Kidney (tissue), 13 donors: ENCODE measurements at regions not wholly inside any gene's neighbourhood (a gene's known extent, or its start where the extent isn't known, plus 50 kb on each side); places are given as distances from the start of the nearest gene placed in this dataset.

Source experiments
- DNase-seq, 5 donors: peaks; one replicate each; pipeline ENCODE4 v3.0.0-alpha.2; 2013 to 2020
- FAIRE-seq: peaks from 2 replicates; lab custom pipeline; 2012; peaks lifted over from hg19 to GRCh38; lab: Jason Lieb, UNC
- H3K27ac ChIP-seq, 2 donors: one replicate each; pipeline ENCODE4 v1.7.0; 2013; ENCODE audit warnings: low read depth in 2 of 2, low read length in 2 of 2, inconsistent platforms in 1 of 2
- H3K27me3 ChIP-seq: one replicate; pipeline ENCODE4 v1.7.1; 2013; ENCODE audit warnings: low read length, inconsistent platforms; ENCODE audit not compliant: control insufficient read depth, insufficient read depth
- H3K36me3 ChIP-seq, 3 donors: one replicate each; pipeline versions ENCODE4 v1.7.0 to v1.7.1; 2013; ENCODE audit warnings: low read length in 3 of 3, control low read depth in 1 of 3, inconsistent platforms in 1 of 3; ENCODE audit not compliant: insufficient read depth in 3 of 3, control insufficient read depth in 2 of 3
- H3K4me1 ChIP-seq, 3 donors: one replicate each; pipeline versions ENCODE4 v1.7.0 to v1.7.1; 2013; ENCODE audit warnings: low read length in 3 of 3, inconsistent platforms in 1 of 3, low read depth in 1 of 3; ENCODE audit not compliant: control insufficient read depth in 2 of 3, insufficient read depth in 2 of 3
- H3K4me3 ChIP-seq, 3 donors: one replicate each; pipeline versions ENCODE4 v1.7.0 to v1.8.1; 2013; ENCODE audit warnings: low read length in 3 of 3, control low read depth in 1 of 3, inconsistent platforms in 1 of 3
- H3K9ac ChIP-seq, 3 donors: one replicate each; pipeline versions ENCODE4 v1.7.0 to v1.7.1; 2013; ENCODE audit warnings: low read length in 3 of 3, control low read depth in 1 of 3, inconsistent platforms in 1 of 3
- H3K9me3 ChIP-seq, 3 donors: one replicate each; pipeline versions ENCODE4 v1.7.0 to v1.7.1; 2013; ENCODE audit warnings: low read length in 3 of 3, control low read depth in 1 of 3, inconsistent platforms in 1 of 3; ENCODE audit not compliant: control insufficient read depth in 2 of 3, insufficient read depth in 1 of 3
- CTCF ChIP-seq: IDR thresholded peaks from 3 replicates; pipeline ENCODE4 v1.5.1; 2012; ENCODE audit warnings: mild to moderate bottlenecking, moderate library complexity, borderline replicate concordance; ENCODE audit not compliant: insufficient read depth; ENCODE audit errors: extremely low read depth
- intact Hi-C: fragments of 100-400 bp; cut with DNase I; formaldehyde crosslinking; loops from one replicate; pipeline ENCODE4 v1.11.1; 2022
- donor health status: control.
- donor health status: control.
- donor health status: control.
- donor health status: control.
- donor health status: control.
- donor health status: DM: yes; HTN: yes; CAD: no.
- donor health status: Normal renal cell carcinoma (clear cell type).

GRCh38 chr4:137367620-137368019 is 164.7 kb downstream of the PCDH18 start:
- Histone ChIP-seq H3K4me3 (no peak overlapping the region), H3K27ac (no peak overlapping the region), H3K9ac (no peak overlapping the region), H3K9me3 (no peaks in the 10 kb centered on the region), H3K36me3 (no peaks in the 10 kb centered on the region), H3K27me3 (no peaks in the 10 kb centered on the region), H3K4me1 (no peaks in the 10 kb centered on the region)
- DNase-seq, result no peak
- FAIRE-seq, result no peak
- TF ChIP-seq CTCF, result no peak
- intact Hi-C loops, result no loop called here

DNA sequence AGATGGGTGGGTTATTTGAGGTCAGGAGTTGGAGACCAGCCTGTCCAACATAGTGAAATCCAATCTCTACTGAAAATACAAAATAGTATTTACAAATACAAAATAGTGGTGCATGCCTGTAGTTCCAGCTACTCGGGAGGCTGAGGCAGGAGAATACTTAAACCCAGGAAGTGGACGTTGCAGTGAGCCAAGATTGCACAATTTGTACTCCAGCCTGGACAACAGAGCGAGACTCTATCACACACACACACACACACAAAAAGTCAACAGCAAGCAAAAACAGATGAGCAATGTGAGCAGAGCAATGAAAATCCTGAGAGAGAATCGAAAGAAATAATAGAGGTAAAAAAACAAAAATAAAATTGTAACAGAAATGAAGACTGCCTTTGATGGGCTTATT is 168.8 kb downstream of the PCDH18 start:
- Histone ChIP-seq H3K9ac (no peak overlapping the region), H3K4me3 (no peak overlapping the region)

DNA sequence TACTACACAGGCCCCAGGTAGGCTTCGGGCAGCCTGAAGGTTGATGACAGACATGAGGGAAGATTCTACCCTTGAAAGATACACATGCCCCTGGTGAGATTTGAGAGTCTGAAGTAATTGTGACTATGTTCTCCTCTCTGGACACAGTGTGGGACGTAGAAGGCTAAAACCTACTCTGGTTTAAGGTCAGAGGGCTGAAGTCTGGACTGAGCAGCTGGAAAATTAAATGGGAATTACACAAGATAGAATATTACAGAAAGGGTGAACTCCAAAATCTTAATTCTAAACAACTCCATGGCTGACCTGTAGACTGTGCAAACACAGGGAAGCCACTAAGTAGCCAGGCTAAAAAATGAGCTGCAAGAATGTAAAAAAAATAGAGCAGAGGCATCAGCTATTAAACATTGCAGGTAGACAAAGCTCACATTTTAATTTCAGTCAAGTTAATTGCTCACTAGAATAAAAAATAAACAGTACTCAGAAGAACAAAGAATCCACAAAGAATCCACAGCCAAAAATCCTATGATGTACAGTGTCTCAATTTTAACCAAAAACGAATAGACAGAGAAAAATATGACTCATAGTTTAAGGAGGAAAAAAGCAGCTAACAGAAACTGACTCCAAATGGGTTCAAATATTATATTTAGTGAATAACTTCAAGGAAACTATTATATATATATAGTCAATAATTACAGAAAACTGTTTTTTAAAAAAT is 170.4 kb downstream of the PCDH18 start:
- H3K27me3 ChIP-seq, result no peaks in the 10 kb centered on the region
- no peak for FAIRE-seq
- intact Hi-C loops, result no loop called here
- DNase-seq, result no peak
- H3K4me3 ChIP-seq, result no peak overlapping the region
- H3K36me3 ChIP-seq, result no peaks in the 10 kb centered on the region
- no peaks in the 10 kb centered on the region for H3K4me1 ChIP-seq
- no peak overlapping the region for H3K9ac ChIP-seq
- H3K27ac ChIP-seq, result no peak overlapping the region
- H3K9me3 ChIP-seq, result no peaks in the 10 kb centered on the region
- no peak for TF ChIP-seq CTCF

More for the DNA sequence above, 168.8 kb downstream of the PCDH18 start:
- no peaks in the 10 kb centered on the region for H3K36me3 ChIP-seq
- no peaks in the 10 kb centered on the region for H3K9me3 ChIP-seq
- FAIRE-seq (no peak), DNase-seq (no peak)
- intact Hi-C loops, result no loop called here
- no peak overlapping the region for H3K27ac ChIP-seq
- H3K4me1 ChIP-seq, result no peaks in the 10 kb centered on the region
- TF ChIP-seq CTCF, result no peak
- H3K27me3 ChIP-seq, result no peaks in the 10 kb centered on the region

DNA sequence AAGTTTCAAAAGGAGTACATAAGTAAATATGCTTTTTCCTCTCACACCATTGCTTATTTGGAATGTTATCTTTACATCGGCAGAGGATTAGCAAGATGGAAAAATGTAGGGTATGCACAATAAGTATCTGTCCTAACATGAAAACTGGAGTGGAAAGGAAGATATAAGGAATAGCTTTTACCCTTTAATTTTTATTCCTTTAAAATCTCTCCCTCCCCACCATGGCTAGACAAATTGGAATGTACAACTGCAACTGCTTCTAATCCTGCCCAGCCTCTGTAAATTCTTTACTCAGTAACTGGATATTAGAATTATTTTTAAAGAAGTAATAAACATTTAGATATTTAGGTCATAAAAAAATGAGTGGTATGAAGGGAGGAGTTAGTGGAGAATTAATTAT is 171.5 kb downstream of the PCDH18 start:
- Histone ChIP-seq H3K27me3 (no peaks in the 10 kb centered on the region), H3K9me3 (no peaks in the 10 kb centered on the region), H3K36me3 (no peaks in the 10 kb centered on the region), H3K4me3 (no peak overlapping the region), H3K27ac (no peak overlapping the region), H3K4me1 (no peaks in the 10 kb centered on the region), H3K9ac (no peak overlapping the region)
- intact Hi-C loops, result no loop called here
- no peak for DNase-seq
- no peak for FAIRE-seq
- TF ChIP-seq CTCF, result no peak
